ENCODE measurements at regions not wholly inside any gene's neighbourhood (a gene's known extent, or its start where the extent isn't known, plus 50 kb on each side); places are given as distances from the start of the nearest gene placed in this dataset.

- TF ChIP-seq CTCF (IDR thresholded peaks at IDR 0.05) (no peak), POLR2A (IDR thresholded peaks at IDR 0.05) (no peak)
Observed at GRCh38 chr5:51958473-51958872, 575.2 kb downstream of the ISL1 start.
